HG02571 (cell line): ENCODE measurements at regions not wholly inside any gene's neighbourhood (a gene's known extent, or its start where the extent isn't known, plus 50 kb on each side); places are given as distances from the start of the nearest gene placed in this dataset.
"Not testable (repeated sequence)": the region's sequence is repeated elsewhere in the genome, so short reads cannot be mapped to it uniquely, and the experiment has no call there.

Experiments
- ATAC-seq: cut with Tn5 transposase; IDR thresholded peaks from one replicate; pipeline ENCODE4 v1.9.1; 2021; ENCODE audit warnings: mild to moderate bottlenecking, moderate library complexity; ENCODE audit not compliant: unreplicated experiment

GRCh38 chr16:59809488-59809887, 1075.4 kb upstream of the GOT2 start:
- ATAC-seq, result not testable (repeated sequence)

GRCh38 chr16:59783191-59783590, 1049.1 kb upstream of the GOT2 start:
- ATAC-seq, result no peak

GRCh38 chr16:59773330-59773729, 1039.2 kb upstream of the GOT2 start:
- no peak for ATAC-seq

DNA sequence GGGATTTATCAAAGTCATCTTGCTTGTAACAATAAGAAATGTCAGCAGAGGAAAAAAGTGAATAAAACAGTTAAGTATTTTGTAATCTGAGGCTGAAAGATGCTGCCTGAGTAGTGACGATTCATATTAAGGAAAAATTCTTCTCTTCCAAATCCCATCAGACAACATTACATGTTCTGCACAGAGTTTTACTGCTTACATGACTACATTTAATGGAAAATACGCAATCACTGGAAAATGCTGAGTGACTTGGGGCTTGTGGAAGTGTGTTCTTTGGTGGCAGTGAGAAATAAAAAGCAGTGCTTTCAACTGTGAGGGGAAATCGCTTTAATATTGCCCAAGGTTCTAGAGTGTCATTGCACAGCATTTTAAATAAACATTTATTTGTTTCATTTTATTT, 1025.2 kb upstream of the GOT2 start:
- ATAC-seq, result no peak

DNA sequence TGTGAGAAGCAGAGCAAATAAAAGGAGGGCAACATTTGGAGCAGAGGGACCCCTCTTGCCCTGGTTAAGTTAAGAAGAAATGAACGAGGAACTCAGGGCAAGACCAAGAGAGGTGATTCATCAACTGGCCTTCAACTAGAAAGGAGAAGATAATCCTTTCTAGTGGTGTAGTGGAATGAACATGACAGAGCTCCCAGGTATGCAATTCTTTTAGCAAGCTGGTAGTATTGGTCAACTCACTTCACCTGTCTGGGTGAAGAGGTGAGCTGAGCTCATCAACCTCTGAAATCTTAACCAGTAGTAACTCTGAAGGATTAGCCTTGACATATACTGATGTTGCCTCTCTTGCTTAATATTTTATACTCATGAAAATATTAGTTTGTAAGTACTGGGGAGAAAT, 1024.7 kb upstream of the GOT2 start:
- ATAC-seq, result no peak

- no peak for ATAC-seq
Observed at GRCh38 chr16:59754854-59755253, 1020.7 kb upstream of the GOT2 start.

DNA sequence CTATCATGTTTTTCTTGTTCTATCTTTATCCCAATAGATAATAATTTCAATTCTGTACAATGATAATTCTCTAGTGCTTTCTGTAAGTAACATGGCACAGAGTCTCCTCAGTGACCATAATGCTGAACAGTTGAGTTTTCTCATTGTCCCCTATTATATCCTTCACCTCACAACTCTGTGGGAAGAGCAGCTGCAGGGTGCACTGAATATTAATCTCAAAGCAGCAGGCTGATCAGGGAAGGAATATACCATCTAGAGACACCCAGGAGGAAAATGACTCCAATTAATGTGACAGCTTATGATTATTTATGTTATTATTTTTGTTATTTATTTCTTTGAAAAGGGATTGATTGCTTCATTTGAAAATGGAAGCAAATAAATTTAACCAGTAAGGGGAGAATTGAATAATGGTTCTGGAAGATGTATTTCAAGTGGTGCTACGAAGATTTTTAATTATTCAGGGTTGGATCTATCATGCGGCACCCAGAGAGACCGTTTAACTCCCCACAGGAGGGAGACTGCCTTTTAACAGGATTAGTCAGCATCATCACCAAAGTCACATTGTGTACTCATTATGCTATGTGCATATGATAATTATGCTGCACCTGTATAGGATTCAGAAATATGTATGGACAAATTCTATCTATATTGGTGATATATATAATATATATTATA, 1015.7 kb upstream of the GOT2 start:
- no peak for ATAC-seq

- no peak for ATAC-seq
Observed at GRCh38 chr16:59748531-59748930, 1014.4 kb upstream of the GOT2 start.

DNA sequence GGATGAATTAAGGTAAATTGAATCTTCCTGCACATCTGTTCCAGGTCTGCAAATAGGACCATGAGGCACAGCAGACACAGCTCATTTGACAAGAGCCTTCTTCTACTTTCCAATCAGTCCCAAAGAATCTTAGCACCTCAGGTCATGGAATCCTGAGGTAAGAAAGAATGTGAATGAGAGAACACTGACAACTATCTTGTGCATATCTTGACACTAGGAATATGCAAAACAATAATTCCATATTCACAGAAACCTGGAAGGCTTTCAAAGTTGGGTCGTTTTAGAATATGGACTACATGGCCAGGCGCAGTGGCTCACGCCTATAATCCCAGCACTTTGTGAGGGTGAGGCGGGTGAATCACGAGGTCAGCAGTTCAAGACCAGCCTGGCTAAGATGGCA, 1009.4 kb upstream of the GOT2 start:
- ATAC-seq, result no peak

DNA sequence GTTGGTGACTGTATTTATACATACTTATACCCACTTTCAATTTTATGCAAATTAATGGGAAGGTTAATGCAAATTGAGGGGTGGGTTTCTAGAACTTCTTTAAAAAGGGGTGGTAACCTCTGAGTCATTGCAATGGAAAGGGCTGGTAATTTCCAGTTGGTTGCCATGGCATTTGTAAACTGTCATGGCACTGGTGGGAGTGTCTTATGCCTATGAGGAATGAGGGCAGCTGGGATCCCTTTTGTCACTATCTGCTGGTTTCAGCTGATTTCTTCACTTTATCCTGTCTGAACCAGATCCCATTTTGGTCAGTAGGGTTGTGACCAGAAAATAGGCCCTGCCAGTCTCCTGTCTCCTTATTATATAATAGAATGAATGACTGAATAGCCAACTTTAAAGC, 1006.7 kb upstream of the GOT2 start:
- ATAC-seq, result no peak

- ATAC-seq, result no peak
Observed at GRCh38 chr16:59737274-59737673, 1003.2 kb upstream of the GOT2 start.

DNA sequence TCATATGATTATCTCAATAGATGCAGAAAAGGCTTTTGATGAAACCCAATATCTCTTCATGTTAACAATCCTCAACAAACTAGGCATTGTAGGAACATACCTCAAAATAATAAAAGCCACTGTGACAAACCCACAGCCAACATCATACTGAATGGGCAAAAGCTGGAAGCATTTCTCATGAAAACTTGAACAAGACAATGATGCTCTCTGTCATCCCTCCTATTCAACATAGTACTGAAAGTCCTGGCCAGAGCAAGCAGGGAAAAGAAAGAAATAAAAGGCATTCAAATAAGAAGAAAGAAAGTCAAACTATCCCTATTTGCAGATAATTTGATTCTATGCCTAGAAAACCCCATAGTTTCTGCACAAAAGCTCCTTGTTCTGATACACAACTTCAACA, 999.2 kb upstream of the GOT2 start:
- ATAC-seq, result no peak

- no peak for ATAC-seq
Observed at GRCh38 chr16:59729613-59730012, 995.5 kb upstream of the GOT2 start.

- ATAC-seq, result no peak
Observed at GRCh38 chr16:59719121-59719520, 985.0 kb upstream of the GOT2 start.

DNA sequence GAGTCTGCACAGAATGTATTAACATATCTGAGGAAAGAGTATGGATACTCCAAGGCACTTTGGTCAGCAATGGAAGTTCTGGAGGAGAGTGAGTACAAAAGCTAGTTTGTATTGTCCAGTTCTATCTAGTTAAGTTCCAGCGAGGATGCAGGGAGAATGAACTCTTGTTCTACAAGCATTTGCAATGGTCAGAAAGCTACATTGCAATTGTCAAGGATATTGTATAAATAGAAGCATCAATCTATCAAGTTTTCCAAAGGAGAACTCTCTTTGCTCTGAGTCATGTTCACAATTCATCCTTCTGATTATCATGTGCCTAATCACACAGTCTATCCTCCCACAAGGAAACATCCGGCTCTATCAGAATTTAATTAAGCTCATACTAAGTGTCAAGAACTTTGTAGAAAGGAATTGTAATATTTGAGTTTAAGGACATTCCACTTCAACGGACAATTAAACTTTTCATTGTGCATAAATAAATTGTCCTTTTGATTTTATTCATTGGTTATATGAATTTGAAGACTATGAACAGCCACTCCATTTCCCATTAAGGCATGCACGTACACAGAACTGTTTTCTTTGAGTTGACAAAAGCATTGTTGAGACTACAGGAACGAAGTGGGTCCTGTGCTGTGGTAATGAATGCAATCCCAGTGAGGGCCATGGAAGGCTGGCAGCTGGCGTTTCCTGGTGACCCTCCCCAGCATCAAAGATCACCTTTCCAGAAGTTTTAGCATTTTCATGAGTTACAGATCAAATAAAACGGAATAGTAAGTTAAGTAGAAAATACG, 973.5 kb upstream of the GOT2 start:
- no peak for ATAC-seq

GRCh38 chr16:59701963-59702930, 968.1 kb upstream of the GOT2 start:
- ATAC-seq, result no peak

GRCh38 chr16:59699786-59700185, 965.7 kb upstream of the GOT2 start:
- ATAC-seq, result no peak

DNA sequence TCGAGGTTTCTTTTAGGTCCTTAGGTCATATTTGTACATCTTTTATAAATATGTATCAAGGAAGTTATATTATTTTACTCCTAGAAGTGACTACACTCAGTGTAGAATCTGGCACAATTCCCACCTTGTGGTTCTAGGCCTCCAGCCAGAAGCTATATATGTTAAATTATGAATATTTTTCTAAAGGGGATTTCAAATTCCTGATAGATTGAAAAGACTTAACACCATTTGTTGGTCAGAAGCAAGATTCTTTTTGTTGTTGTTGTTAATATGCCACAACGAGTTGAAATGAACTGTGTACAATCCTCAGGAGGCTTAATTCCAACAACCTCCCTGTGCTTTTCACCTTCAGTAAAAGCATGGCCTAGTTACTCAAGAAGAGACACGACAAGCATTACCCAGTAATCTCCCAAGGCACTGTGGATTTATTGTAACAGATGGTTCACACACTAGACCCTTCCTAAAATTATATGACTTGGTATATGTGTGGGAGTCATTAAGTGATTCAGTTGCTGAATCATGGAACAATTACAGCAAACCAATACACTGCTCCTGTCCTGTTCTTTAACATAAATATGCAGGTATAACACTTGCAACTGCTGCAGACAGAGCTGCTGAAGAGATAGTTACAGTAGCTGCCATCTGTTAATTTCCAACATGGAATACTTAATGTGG, 964.4 kb upstream of the GOT2 start:
- no peak for ATAC-seq

DNA sequence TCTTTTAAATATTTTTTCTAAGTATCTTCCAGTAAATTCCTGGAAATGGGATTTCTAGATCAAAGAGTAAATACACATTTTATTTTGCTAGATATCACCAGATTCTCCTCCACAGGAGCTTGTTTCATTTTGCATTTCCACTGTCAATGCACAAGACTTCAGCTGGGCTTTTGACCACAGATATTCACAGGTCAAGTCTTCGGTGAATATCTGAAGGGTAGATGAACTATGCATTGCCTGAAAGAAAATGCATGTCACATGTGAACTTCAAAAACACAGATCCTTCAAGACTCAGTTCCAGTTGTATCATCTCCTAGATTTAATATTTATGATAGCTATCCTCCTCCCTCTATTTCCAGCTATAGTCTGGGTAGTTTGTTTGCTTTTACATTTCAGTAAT, 963.6 kb upstream of the GOT2 start:
- no peak for ATAC-seq

- no peak for ATAC-seq
Observed at GRCh38 chr16:59697236-59697635, 963.1 kb upstream of the GOT2 start.

DNA sequence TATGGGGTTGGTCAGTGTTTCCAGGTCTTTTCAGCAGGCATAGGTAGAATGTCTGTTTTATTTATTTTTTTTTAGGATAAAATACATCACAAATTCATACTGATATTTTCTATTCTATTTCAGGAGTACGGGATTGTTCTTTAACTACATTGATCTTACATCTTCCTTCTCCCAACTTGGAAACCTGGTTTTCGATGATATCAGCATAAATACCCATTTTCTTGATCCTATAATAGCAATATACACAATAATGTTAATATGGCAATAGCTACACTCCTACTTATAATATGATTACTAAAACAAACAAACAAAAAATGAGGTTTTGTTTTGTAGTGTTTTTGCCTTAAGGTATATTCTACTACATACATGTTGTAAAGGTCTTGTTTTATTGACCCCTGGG, 962.4 kb upstream of the GOT2 start:
- no peak for ATAC-seq
